ENCODE measurements at regions not wholly inside any gene's neighbourhood (a gene's known extent, or its start where the extent isn't known, plus 50 kb on each side); places are given as distances from the start of the nearest gene placed in this dataset.
A peak's percentile ranks its signal among the peaks of the same experiment; 100 is the strongest.
"Not testable (repeated sequence)": the region's sequence is repeated elsewhere in the genome, so short reads cannot be mapped to it uniquely, and the experiment has no call there.

DNA sequence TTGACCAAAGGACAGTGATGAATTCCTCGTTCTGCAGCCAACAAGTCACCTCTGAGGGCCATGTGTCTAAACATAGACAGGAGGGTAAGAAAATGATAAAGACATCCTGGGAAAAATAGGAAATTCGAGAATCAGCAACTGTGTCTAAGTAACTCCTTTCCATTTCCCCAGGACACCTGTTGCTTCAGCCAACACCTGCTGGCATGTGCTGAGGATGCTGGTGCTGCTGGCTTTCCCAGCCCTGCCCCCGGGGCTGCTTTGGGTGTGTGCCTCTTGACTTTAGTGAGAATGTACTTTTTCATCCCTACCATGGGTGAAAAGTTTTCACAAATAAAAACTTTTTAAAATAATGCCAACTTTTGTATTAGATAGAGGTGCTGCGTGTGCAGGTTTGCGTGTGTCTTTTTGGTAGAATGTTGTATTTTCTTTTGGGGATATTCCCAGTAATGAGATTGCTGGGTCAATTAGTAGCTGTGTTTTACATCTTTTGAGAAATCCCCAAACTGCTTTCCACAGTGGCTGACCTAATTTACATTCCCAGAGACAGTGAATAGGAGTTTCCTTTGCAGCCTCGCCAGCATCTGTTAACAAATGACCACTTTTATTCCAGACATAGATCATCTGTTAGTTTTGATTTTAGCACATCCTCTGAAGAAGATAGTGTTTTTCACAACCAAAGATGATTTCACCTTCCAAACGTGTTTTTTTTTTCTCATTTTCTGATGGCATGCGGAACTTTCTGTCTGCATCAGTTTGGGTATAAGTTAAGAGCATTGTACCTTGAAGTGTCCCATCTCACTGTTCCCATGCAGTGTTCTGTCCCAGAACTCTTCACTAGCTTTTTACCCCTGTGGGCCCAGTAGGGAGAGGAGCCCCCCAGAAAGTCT lies 104.2 kb upstream of the ACBD5 start:
- H3K4me1 Mint-ChIP-seq (ENCODE audit: low read depth, unreplicated experiment), result peaks cover 22% of the 10 kb centered on the region
- H3K36me3 Mint-ChIP-seq (ENCODE audit: unreplicated experiment), result no peaks in the 10 kb centered on the region
- TF ChIP-seq, protein P1, sequence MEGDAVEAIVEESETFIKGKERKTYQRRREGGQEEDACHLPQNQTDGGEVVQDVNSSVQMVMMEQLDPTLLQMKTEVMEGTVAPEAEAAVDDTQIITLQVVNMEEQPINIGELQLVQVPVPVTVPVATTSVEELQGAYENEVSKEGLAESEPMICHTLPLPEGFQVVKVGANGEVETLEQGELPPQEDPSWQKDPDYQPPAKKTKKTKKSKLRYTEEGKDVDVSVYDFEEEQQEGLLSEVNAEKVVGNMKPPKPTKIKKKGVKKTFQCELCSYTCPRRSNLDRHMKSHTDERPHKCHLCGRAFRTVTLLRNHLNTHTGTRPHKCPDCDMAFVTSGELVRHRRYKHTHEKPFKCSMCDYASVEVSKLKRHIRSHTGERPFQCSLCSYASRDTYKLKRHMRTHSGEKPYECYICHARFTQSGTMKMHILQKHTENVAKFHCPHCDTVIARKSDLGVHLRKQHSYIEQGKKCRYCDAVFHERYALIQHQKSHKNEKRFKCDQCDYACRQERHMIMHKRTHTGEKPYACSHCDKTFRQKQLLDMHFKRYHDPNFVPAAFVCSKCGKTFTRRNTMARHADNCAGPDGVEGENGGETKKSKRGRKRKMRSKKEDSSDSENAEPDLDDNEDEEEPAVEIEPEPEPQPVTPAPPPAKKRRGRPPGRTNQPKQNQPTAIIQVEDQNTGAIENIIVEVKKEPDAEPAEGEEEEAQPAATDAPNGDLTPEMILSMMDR (IDR thresholded peaks at IDR 0.05; ENCODE audit: partially characterized antibody, unreplicated experiment), result no peak
- no peaks in the 10 kb centered on the region for H3K9me3 Mint-ChIP-seq (ENCODE audit: unreplicated experiment)
- H3K27me3 Mint-ChIP-seq (ENCODE audit: unreplicated experiment), result peaks cover 2% of the 10 kb centered on the region
- no peak for DNase-seq
- H3K4me3 Mint-ChIP-seq (ENCODE audit: unreplicated experiment), result no peak overlapping the region
- H3K27ac Mint-ChIP-seq (ENCODE audit: unreplicated experiment), result peak overlapping the region; percentile 15

DNA sequence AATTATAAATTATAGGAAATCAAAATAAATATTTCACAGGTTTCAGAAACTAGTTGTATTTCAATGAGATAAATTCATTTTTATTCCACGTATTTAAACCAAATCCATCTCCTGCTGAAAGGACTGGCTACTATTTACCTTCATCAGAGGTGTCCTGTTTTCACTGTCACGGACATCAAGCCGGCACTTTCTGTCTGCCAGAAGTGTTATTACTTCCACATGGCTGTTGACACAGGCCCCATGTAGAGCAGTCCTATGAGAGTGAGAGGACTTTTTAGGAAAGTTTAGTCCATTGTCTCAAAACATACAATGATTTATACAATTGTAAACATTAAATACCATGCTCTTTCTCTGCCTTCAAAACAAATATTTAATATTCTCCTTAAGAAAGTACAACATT lies 100.4 kb upstream of the ACBD5 start:
- Mint-ChIP-seq H3K27ac (ENCODE audit: unreplicated experiment) (no peak overlapping the region), H3K36me3 (ENCODE audit: unreplicated experiment) (no peaks in the 10 kb centered on the region), H3K9me3 (ENCODE audit: unreplicated experiment) (no peaks in the 10 kb centered on the region), H3K4me1 (ENCODE audit: low read depth, unreplicated experiment) (peaks cover 16% of the 10 kb centered on the region), H3K4me3 (ENCODE audit: unreplicated experiment) (no peak overlapping the region), H3K27me3 (ENCODE audit: unreplicated experiment) (no peaks in the 10 kb centered on the region)
- no peak for DNase-seq
- TF ChIP-seq, protein P1 (IDR thresholded peaks at IDR 0.05; ENCODE audit: partially characterized antibody, unreplicated experiment), result no peak

DNA sequence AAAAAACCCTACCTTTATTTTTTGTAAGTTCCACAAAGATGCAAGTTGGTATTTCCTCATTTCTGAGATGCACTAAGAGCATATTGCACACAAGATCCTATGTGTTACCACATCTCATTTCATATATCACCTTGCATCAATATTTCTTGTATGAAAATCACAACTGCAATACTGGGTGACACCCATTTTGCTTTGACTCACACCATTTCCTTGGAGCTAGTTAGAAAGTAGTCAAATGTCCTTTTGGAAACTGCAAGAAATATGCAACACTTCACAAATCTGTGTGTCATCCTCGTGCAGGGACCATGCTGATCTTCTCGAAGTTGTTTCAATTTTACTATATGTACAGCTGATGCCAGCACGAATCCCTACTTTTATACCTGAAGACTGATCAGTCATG lies 94.6 kb upstream of the ACBD5 start:
- H3K9me3 Mint-ChIP-seq (ENCODE audit: unreplicated experiment); H3K4me1 Mint-ChIP-seq (ENCODE audit: low read depth, unreplicated experiment); H3K27me3 Mint-ChIP-seq (ENCODE audit: unreplicated experiment); H3K4me3 Mint-ChIP-seq (ENCODE audit: unreplicated experiment); DNase-seq; H3K36me3 Mint-ChIP-seq (ENCODE audit: unreplicated experiment); H3K27ac Mint-ChIP-seq (ENCODE audit: unreplicated experiment): not testable (repeated sequence)

DNA sequence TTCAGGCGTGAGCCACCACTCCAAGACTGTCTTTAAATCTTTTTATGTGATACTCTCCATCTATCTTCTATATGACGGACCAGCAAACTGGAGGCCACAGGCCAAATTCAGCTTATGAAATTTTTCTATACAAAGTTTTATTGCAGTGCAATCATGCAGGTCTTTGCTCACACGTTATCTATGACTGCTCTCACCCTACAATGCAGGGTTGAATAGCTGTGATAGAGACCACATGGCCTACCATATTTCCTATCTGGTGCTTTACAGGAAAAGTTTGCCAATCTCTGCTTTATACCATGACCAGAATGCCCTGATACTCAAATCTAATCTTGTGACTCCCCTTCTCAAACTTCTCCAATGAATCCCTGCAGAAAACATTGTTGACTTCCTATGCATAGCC lies 89.5 kb upstream of the ACBD5 start:
- DNase-seq, result no peak
- no peaks in the 10 kb centered on the region for H3K36me3 Mint-ChIP-seq (ENCODE audit: unreplicated experiment)
- H3K4me1 Mint-ChIP-seq (ENCODE audit: low read depth, unreplicated experiment), result no peaks in the 10 kb centered on the region
- no peak overlapping the region for H3K4me3 Mint-ChIP-seq (ENCODE audit: unreplicated experiment)
- no peaks in the 10 kb centered on the region for H3K9me3 Mint-ChIP-seq (ENCODE audit: unreplicated experiment)
- H3K27ac Mint-ChIP-seq (ENCODE audit: unreplicated experiment), result no peak overlapping the region
- TF ChIP-seq, protein P1 (IDR thresholded peaks at IDR 0.05; ENCODE audit: partially characterized antibody, unreplicated experiment), result no peak
- no peaks in the 10 kb centered on the region for H3K27me3 Mint-ChIP-seq (ENCODE audit: unreplicated experiment)

DNA sequence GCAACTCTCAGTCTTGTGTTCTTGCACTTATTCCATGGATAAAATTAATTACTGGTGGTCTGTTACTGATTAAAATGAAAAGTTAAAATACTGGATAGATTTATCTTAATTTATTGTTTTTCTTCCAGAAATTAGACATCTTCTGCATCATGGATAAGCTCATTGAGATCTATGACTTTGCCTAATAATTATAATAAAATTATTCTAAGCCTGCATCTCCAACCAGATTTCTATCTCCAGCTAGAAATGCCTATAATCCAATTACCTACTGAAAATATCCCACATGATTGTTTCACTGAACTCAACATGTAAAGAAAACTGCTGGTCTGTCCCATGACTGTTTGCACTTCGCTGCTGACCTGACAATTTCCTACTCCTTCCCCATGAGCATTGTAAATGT lies 88.3 kb upstream of the ACBD5 start:
- TF ChIP-seq, protein P1 (IDR thresholded peaks at IDR 0.05; ENCODE audit: partially characterized antibody, unreplicated experiment), result no peak
- Mint-ChIP-seq H3K27ac (ENCODE audit: unreplicated experiment) (no peak overlapping the region), H3K4me3 (ENCODE audit: unreplicated experiment) (no peak overlapping the region), H3K27me3 (ENCODE audit: unreplicated experiment) (no peaks in the 10 kb centered on the region), H3K4me1 (ENCODE audit: low read depth, unreplicated experiment) (no peaks in the 10 kb centered on the region), H3K36me3 (ENCODE audit: unreplicated experiment) (no peaks in the 10 kb centered on the region), H3K9me3 (ENCODE audit: unreplicated experiment) (no peaks in the 10 kb centered on the region)
- no peak for DNase-seq

DNA sequence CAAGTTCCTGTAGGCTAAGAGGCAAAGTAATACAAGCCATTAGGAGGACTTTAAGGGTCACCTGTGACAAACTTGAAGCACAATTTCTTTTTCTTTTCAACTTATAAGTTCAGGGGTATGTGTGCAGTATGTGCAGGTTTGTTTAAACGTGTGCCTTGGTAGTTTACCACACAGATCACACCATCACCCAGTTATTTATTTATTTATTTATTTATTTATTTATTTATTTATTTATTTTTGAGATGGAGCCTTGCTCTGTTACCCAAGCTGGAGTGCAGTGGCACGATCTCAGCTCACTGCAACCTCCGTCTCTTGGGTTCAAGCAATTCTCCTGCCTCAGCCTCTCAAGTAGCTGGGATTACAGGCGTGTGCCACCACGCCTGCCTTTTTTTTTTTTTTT lies 86.2 kb upstream of the ACBD5 start:
- not testable (repeated sequence) for H3K4me3 Mint-ChIP-seq (ENCODE audit: unreplicated experiment); DNase-seq; H3K27me3 Mint-ChIP-seq (ENCODE audit: unreplicated experiment); H3K36me3 Mint-ChIP-seq (ENCODE audit: unreplicated experiment); H3K4me1 Mint-ChIP-seq (ENCODE audit: low read depth, unreplicated experiment); H3K27ac Mint-ChIP-seq (ENCODE audit: unreplicated experiment); H3K9me3 Mint-ChIP-seq (ENCODE audit: unreplicated experiment)

All from glutamatergic neuron (in vitro differentiated cells).